A204.1 (cell line): ENCODE measurements at regions not wholly inside any gene's neighbourhood (a gene's known extent, or its start where the extent isn't known, plus 50 kb on each side); places are given as distances from the start of the nearest gene placed in this dataset.

Experiments used
- FAIRE-seq: peaks from 2 replicates; lab custom pipeline; 2012; peaks lifted over from hg19 to GRCh38; lab: Jason Lieb, UNC

DNA sequence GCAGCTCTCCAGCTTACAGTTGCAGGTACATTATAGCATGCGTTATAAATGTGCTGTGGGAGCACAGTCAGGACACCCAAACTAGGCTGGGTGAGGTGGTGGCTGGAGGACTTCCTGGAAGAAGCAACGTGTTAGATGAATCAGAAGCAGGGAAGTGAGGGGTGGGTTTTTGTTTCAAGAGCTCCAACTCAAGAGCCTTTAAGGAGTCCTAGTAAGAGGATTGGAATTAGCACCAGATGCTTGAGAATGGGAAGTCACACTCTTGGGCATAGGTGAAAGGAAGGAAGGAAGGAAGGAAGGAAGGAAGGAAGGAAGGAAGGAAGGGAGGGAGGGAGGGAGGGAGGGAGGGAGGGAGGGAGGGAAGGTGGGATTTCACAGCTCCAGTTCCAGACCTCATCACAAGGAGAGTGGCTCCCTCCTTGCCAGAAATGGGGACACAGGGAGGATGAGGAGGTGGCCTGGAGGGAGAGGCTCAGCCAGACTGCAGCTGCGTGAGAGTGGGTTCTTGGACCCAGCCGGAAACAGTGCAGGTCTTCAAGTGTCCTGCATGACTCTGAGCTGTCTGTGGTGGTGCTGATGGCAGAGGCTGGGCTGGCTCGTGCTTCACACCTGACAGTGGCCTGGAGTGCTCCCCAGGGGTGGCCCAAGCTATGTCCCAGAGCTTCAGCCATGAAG lies 115.7 kb upstream of the GSC start:
- FAIRE-seq, result no peak

- FAIRE-seq, result no peak
These were observed 114.8 kb upstream of the GSC start for GRCh38 chr14:94884616-94885230.

- no peak for FAIRE-seq
These were observed 112.5 kb upstream of the GSC start for GRCh38 chr14:94882401-94882800.

DNA sequence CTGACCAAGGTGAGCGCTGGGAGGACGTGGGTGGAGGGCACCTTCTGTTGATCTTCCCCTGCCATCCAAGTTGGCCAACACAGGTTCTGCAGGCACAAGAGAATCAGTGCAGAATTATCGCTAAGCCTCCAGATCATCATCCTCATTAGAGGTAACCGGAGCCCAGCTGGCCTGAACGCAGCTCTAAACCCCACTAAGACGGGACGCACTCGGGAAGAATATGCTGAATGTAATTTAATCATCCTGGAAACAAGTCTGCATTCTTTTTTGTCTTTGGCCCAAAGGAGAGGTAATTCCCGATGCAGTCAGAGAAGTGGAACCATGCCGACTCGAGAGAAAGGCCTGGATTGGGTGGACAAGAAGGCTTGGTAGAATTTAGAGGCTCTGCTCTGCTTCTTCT lies 111.0 kb upstream of the GSC start:
- FAIRE-seq, result no peak

- no peak for FAIRE-seq
These were observed 110.2 kb upstream of the GSC start for GRCh38 chr14:94880106-94880505.

GRCh38 chr14:94879537-94879936 lies 109.6 kb upstream of the GSC start:
- FAIRE-seq, result no peak

GRCh38 chr14:94876306-94876705 lies 106.4 kb upstream of the GSC start:
- FAIRE-seq, result no peak

- FAIRE-seq, result no peak
These were observed 105.3 kb upstream of the GSC start for GRCh38 chr14:94875256-94875655.

- no peak for FAIRE-seq
These were observed 98.8 kb upstream of the GSC start for GRCh38 chr14:94868772-94869072.

- FAIRE-seq, result no peak
These were observed 98.2 kb upstream of the GSC start for GRCh38 chr14:94867946-94868771.

GRCh38 chr14:94867209-94867608 lies 97.3 kb upstream of the GSC start:
- FAIRE-seq, result no peak

GRCh38 chr14:94864387-94865195 lies 94.7 kb upstream of the GSC start:
- FAIRE-seq, result no peak

GRCh38 chr14:94863366-94863765 lies 93.5 kb upstream of the GSC start:
- FAIRE-seq, result no peak

DNA sequence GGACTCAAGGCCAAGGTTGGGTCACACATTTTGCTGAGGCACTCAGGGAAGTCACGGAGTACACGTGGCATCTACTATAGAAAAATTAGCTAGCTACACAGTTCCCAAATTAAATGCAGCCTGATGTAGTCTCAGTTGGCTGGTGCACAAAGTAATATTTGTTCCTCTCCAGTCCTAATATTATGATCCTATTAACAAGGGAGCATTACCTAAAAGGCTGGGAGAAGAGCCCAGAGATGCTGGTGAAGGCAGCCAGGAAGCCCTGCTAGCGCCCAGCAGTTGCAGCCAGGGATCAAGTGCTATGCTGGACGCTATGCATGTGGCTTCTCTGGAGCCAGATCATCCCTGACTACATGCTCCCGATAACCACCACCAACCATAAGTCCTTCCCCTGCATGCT lies 88.0 kb upstream of the GSC start:
- FAIRE-seq, result no peak

DNA sequence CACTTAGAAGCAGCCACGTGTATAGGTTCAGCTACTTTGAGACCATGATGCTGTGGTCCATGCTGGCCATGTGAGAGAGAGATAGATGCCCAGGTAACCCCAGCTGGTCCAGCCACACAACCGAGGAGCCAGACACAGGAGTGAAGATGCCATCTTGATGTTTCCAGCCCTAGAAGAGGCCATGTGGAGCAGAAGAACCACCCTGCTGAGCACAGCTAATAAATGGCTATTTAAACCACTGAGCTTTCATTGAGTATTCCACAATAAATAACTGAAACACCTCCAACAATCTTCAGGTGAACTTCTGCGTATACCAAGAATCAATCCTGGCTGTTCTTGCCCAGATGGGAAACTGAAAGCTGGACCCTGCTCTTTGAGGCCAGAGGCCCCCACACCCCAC lies 84.0 kb upstream of the GSC start:
- no peak for FAIRE-seq

GRCh38 chr14:94850309-94851211 lies 80.6 kb upstream of the GSC start:
- FAIRE-seq, result no peak

DNA sequence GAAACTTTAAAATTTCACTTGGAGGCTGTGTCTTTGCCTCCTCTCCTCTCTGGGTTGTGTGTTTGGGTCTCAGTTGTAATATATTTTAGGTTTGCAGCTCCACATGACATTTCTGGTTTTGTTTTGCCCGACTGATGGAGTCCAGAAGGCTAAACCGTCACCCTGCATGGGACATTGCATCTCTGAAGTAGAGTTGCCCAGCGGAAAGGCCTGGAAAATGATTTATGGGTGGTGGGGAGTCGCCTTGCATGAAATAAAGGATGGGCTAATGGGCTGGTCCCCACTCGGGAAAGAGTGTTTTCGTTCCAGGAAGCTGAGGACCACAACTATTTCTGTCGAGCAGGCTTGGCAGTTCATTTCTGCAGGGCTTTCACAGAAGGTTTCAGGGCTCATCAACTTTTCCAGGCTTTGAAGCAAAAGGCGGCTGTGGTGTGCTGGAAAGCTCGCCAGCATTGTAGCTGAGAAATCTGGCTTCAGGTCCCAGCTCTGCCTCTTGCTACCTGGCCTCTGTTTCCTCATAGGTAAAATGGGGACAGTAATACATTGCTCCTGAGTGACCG lies 74.8 kb upstream of the GSC start:
- no peak for FAIRE-seq

DNA sequence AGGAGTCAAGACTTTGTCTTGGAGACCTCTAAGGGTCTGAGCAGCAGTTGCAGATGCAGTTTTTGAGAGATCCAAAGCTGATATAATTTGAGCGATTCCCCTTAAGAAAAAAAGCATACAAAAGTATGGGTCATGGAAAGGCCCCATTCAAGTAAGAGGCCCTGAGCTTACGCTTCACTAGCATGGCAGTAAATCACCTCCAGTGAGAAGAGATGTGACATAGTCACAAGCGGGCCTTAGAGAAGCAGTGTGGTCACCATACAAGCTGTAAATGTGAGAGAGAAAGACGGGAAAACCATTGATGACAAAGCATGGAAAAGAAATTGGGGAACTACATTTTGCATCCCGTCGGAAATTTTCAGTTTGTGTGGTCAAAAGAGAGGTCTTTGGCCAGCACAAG lies 70.6 kb upstream of the GSC start:
- FAIRE-seq, result no peak

- no peak for FAIRE-seq
These were observed 69.4 kb upstream of the GSC start for GRCh38 chr14:94839348-94839747.

DNA sequence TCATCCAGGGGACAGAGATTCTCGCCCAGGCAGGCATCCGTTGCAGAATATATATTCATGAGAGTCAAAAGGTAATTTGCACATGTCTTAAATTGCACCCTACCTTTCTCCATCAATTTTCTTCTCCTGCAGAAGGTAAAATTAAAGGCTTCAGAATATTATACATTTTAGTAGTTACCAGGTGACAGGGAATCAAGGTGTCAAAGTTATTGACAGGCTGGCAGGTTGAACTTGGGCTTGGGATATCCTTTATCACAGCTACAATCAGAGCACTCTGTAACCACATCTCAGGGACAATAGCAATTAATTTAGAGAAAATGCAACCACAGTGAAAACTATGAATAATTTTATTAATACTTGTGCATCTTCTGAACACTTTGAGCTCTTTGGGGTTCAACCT lies 66.9 kb upstream of the GSC start:
- no peak for FAIRE-seq

GRCh38 chr14:94833633-94834032 lies 63.7 kb upstream of the GSC start:
- FAIRE-seq, result no peak

DNA sequence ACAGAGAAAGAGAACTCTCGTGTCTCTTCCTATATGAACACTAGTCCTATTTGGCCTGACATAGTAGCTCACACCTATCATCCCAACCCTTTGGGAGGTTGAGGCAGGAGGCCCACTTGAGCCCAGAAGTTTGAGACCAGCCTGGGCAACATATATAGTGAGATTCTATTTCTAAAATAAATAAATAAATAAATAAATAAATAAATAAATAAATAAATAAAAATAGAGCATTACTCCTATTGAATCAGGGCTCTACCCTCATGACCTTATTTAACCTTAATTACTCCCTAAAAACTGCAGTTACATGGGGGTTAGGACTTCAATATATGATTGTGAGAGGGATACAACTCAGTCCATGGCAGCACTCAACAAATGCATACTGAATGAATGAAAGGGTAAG lies 61.2 kb upstream of the GSC start:
- no peak for FAIRE-seq
